ENCODE measurements at regions not wholly inside any gene's neighbourhood (a gene's known extent, or its start where the extent isn't known, plus 50 kb on each side); places are given as distances from the start of the nearest gene placed in this dataset.

DNA sequence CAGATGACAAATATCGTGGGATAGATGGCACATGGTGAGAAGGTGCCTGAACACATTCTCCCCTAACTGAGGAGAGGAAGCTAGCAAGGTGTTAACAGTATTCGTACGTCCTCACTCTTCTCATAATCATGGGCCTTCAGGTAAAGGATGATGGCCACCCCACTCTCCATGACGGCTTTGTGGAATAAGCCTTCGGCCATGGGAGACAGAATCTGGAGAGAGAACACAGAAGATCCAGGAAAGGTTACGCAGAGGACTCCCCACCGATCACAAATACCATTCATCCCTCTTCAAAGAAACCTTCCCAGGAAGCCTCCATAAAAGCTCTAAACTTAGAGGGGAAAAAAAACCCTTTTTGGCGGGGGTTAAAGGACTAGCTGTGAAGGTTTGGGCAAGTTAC is 189.9 kb downstream of the BCR start:
- TF ChIP-seq GATA3 (IDR thresholded peaks at IDR 0.05; ENCODE audit: low read depth, low read length): no peak
- TF ChIP-seq GATA2 (IDR thresholded peaks at IDR 0.05; ENCODE audit: low read depth, low read length): no peak
